NCI-H2029 treated with DMSO at 0.1 percent for 48 hours (cell line): ENCODE measurements at regions not wholly inside any gene's neighbourhood (a gene's known extent, or its start where the extent isn't known, plus 50 kb on each side); places are given as distances from the start of the nearest gene placed in this dataset.

Experiments
- DNase-seq: peaks from one replicate; lab custom pipeline; 2025; lab: John Stamatoyannopoulos, UW

- DNase-seq = no peak
Observed at GRCh38 chr6:105651969-105652368, 249.1 kb upstream of the PREP start.

DNA sequence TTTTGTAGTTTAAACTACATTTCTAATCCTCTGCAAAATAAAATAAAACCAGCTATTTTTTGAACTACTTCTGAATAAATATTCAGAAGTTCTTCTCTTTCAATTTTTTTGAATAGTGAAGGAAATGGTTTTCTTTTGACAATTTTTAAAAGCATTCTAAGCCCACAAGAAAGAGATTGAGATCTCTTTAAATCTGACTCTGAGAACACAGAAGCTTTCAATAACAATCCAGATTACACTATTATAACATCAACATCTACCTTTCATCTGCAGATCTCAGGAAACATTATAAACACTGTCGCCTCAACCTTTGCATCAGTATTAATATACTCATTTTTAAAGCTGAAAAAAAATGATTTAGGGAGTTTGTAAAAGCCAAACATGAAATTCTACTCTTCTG is 247.5 kb upstream of the PREP start:
- DNase-seq = no peak

- no peak for DNase-seq
Observed at GRCh38 chr6:105649192-105649591, 246.3 kb upstream of the PREP start.

DNA sequence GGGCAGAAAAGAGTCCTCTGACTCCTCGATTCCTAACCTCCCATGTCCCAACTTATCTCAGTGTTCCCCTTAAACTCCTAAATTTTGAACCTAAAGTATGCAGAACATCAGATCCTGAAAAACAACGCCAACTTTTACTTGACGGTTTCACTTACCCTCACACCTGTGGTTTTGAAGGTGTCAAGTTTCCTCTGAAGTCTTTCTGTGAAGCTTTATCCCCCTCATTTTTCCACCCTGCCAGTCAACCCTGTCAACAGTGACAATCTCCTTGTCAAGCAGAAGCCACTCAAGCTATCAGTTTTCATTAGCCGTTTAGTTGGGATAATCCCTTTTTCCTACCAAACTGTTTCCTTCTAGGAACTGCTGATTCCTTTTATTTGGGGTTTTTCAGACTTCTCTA is 245.4 kb upstream of the PREP start:
- DNase-seq = no peak

- DNase-seq = no peak
Observed at GRCh38 chr6:105646391-105646867, 243.5 kb upstream of the PREP start.

- no peak for DNase-seq
Observed at GRCh38 chr6:105645958-105646357, 243.1 kb upstream of the PREP start.

GRCh38 chr6:105645156-105645555 is 242.3 kb upstream of the PREP start:
- DNase-seq = no peak

GRCh38 chr6:105644691-105645090 is 241.8 kb upstream of the PREP start:
- no peak for DNase-seq

- no peak for DNase-seq
Observed at GRCh38 chr6:105644073-105644489, 241.2 kb upstream of the PREP start.

- no peak for DNase-seq
Observed at GRCh38 chr6:105642708-105643107, 239.8 kb upstream of the PREP start.

DNA sequence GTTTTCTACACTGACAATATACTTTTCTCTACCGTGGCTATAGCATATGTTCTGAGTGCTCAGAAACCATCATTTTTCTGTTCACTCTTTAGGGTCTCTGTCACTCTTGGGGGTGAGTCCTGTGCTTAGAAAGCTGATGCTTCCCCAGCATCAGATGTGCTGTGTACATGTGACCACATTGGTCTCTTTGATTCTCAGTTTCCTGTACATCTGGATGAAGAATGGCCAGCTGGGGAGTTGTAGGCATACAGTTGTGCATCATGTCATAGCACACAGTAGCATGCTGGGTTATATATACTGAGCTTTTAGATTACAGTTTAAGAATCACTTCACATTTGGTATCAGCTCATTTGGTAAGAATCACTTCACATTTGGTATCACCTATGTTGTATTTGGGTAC is 238.6 kb upstream of the PREP start:
- DNase-seq = no peak

DNA sequence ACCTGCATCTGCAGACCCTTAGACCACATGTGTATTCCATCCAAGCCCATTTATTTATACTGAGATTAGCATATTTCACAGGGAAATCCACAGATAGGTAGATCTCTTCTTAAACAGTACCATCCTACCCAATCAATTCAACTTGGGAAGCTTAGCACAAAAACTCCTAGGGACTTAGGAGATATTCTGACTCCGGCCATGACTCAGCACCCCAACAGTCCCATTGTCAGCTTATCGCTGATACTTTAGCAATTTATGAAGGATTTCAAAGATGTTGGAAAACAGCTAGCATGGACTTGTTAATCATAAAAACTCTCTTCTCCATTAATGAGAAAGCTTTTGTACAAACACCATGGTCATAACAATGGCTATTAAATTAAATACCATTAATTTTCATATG is 236.2 kb upstream of the PREP start:
- DNase-seq = no peak

DNA sequence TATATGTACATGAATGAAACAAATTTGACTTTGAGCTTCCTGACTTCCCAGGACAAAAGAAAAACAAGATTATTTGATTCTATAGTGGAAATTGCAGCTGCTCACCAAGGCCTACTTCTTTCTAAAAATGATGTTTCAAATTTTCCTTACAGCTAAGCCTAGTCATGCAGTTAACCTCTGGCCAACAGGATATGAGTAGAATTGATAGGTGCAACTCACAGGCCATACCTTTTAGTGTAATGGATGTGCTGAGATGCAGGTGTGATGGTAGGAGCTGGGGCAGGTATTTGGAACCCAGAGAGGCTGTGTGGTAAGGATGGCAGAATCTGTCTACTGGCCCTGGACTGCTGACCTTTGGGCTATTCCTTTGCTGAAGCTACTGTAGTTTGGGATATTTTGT is 230.9 kb upstream of the PREP start:
- DNase-seq = no peak

DNA sequence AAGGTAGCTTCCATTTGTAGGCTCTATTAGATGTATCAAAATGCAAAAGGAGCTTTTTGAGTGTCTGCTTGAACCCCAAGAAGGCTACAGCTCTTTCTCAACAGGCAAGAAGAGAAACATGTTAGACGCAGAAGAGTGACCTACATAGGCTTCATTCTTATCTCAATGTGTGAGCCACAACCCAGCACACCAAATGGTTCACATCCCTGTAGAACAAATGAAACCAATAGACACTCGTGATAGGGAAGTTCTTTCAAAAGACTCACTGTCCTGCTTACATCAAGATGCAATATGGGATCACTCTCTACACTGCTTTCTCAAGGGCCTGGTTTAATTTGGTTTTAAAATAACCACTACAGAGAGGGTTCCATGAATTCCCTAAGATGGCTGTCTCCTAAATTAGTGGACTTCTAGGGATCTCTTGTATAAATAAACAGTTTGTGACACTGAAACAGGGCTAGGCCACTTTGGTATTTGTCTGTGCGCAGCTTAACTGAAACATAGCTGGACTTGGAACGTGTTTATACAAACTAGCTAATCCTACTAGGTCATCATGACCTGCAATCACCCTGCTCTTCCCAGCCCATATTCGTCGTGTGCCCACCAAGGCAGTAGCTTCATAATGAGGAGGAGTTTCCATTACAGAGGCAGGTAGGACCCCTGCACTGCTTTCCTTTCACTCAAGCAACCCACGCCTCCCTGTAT is 225.4 kb upstream of the PREP start:
- DNase-seq = no peak

- DNase-seq = no peak
Observed at GRCh38 chr6:105626295-105627158, 223.6 kb upstream of the PREP start.

- no peak for DNase-seq
Observed at GRCh38 chr6:105624021-105624420, 221.1 kb upstream of the PREP start.

DNA sequence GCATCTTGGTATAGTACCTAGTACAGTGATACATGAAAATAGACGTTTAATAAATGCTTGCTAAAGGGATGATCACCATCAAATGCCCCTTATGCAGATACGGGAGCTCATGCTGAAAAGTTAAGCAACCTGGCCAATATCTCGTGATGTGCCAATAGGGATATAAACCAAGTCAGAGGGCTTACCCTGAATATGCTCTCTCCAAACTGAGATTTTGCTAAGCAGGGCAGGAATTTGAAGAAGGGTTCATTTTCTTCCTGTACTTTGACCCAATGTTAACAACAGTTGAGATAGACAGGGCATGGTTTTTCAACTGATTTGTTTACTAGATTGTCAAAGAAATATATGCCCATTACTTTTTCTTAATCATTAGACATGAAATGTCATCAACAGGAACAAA is 219.3 kb upstream of the PREP start:
- DNase-seq = no peak

GRCh38 chr6:105621564-105622175 is 218.8 kb upstream of the PREP start:
- DNase-seq = no peak

GRCh38 chr6:105620878-105621277 is 218.0 kb upstream of the PREP start:
- no peak for DNase-seq

- no peak for DNase-seq
Observed at GRCh38 chr6:105619971-105620741, 217.3 kb upstream of the PREP start.

- no peak for DNase-seq
Observed at GRCh38 chr6:105618247-105618646, 215.4 kb upstream of the PREP start.

DNA sequence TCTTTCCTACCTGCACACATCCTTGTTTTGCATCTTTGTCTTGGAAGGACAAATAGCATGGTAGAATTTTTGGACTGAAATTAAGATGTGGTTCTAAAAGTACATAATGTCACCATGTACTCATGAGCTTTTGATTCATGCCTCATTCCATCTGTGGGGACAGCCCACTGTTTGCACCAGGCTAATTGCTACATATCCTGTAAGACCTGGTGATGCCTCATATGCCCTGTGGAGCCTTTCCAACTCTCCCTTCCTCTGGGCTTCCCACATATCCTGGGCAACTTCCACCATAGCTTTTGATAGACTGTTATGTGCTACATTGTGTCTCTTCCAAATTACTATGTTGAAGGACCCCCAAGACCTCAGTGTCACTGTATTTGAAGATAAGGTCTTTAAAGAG is 213.6 kb upstream of the PREP start:
- DNase-seq = no peak
